IgD-negative memory B cell (primary cell): ENCODE measurements at regions not wholly inside any gene's neighbourhood (a gene's known extent, or its start where the extent isn't known, plus 50 kb on each side); places are given as distances from the start of the nearest gene placed in this dataset.
A peak's percentile ranks its signal among the peaks of the same experiment; 100 is the strongest.
"Not testable (repeated sequence)": the region's sequence is repeated elsewhere in the genome, so short reads cannot be mapped to it uniquely, and the experiment has no call there.

Experiments used
- H3K27ac Mint-ChIP-seq, 3 donors: one replicate each; pipeline ENCODE4 v1.8.0; 2020 to 2022; ENCODE audit warnings: mild to moderate bottlenecking in 3 of 3, mixed read lengths in 3 of 3, moderate library complexity in 1 of 3
- H3K27me3 Mint-ChIP-seq: one replicate; pipeline ENCODE4 v1.8.0; 2021; ENCODE audit warnings: mixed read lengths
- H3K36me3 Mint-ChIP-seq: one replicate; pipeline ENCODE4 v1.8.0; 2020; ENCODE audit warnings: mild to moderate bottlenecking, mixed read lengths
- H3K4me1 Mint-ChIP-seq, 3 donors: one replicate each; pipeline ENCODE4 v1.8.0; 2020 to 2022; ENCODE audit warnings: mixed read lengths in 3 of 3, mild to moderate bottlenecking in 1 of 3
- H3K4me3 Mint-ChIP-seq, 4 donors: one replicate each; pipeline ENCODE4 v1.8.0; 2020 to 2022; ENCODE audit warnings: mild to moderate bottlenecking in 4 of 4, mixed read lengths in 4 of 4, moderate library complexity in 3 of 4
- H3K9me3 Mint-ChIP-seq, 3 donors: one replicate each; pipeline ENCODE4 v1.8.0; 2020 to 2021; ENCODE audit warnings: mixed read lengths in 3 of 3, mild to moderate bottlenecking in 1 of 3

DNA sequence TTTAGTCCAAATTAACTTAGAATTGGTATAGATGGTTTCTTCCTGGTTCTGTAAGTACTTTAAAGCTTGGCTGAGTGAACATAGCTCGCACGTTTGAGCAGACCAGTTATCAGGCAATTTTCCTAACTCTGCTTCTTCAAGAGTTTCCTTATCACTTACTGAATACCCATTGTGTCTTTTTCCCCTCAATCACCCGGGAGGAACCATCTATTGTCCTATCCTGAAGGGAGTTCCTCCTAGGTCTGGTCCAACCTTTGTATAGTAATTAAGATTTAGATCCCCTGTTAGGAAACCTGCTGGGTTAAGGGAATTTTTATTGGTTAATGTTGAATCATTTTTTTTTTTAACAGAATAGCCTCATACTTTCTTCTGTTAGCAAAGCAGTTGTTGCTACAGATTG is 1215.0 kb upstream of the ATXN8OS start:
- H3K4me1 Mint-ChIP-seq, H3K4me3 Mint-ChIP-seq, H3K27me3 Mint-ChIP-seq, H3K9me3 Mint-ChIP-seq, H3K36me3 Mint-ChIP-seq, H3K27ac Mint-ChIP-seq: not testable (repeated sequence)

DNA sequence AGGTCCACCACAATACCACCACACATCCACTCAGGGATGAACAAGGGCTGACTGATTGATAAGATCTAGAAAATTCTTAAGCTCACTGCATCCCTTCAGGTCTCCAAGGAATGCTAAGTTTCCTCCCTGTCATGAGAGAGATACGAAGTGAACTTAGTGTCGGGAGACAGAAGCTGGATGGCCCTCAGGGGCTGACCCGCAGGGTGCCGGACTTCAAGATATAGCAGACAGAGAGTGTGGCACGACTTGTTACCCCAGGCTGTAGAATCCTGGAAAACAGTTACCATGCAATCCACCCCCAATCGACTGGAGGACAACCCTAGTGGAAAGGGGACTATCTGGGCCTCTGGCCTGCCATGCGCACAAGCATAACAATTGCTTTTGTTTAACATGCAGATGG is 1217.5 kb upstream of the ATXN8OS start:
- H3K27me3 Mint-ChIP-seq, H3K27ac Mint-ChIP-seq, H3K4me1 Mint-ChIP-seq, H3K4me3 Mint-ChIP-seq, H3K36me3 Mint-ChIP-seq, H3K9me3 Mint-ChIP-seq: not testable (repeated sequence)

DNA sequence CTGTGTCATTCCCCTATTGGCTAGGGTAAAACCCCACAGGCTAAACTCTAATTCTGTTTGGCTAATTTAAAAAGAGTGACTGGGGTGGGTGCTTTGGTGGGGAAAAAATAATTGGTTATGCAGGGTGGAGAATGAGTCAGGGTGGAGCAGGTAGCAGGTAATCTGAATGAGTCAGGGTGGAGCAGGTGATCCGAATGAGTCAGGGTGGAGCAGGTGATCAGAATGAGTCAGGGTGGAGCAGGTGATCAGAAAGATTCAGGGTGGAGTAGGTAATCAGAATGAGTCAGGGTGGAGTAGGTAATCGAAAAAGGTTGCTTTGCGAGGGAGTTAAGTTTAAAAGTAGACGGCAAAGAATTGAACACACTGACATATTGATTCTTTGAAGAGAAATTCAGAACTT is 1218.8 kb upstream of the ATXN8OS start:
- H3K27me3 Mint-ChIP-seq = no peaks in the 10 kb centered on the region

DNA sequence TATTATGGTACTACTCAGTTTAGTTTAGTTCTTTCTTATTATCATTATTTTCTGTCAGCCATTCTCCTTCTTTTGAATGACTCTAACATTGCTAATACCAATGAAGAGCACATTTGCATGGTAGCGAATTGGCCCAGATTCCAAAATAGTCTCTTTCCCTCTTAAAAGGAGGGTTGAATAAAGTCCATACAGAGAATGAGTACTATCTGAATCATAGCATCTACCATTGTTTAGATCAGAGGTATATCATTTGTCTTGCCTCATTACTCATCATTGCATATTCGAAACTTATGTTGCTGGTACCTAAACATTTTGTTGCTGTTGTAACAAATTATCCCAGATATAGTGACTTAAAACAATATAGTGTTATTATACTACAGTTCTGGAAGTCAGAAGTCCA is 1235.3 kb upstream of the ATXN8OS start:
- Mint-ChIP-seq H3K27ac (no peak overlapping the region), H3K36me3 (no peaks in the 10 kb centered on the region), H3K4me3 (no peak overlapping the region), H3K9me3 (peaks cover 0 to 3% (median 0%) of the 10 kb centered on the region in 3 donors), H3K27me3 (no peaks in the 10 kb centered on the region), H3K4me1 (no peaks in the 10 kb centered on the region)

More for the DNA sequence above, 1218.8 kb upstream of the ATXN8OS start:
- peak overlapping the region in 1 of 3 donors; percentile 61 for H3K27ac Mint-ChIP-seq
- H3K9me3 Mint-ChIP-seq = peaks cover 0 to 3% (median 0%) of the 10 kb centered on the region in 3 donors
- H3K4me3 Mint-ChIP-seq = no peak overlapping the region
- H3K4me1 Mint-ChIP-seq = peaks cover 0 to 3% (median 2%) of the 10 kb centered on the region in 3 donors
- no peaks in the 10 kb centered on the region for H3K36me3 Mint-ChIP-seq

DNA sequence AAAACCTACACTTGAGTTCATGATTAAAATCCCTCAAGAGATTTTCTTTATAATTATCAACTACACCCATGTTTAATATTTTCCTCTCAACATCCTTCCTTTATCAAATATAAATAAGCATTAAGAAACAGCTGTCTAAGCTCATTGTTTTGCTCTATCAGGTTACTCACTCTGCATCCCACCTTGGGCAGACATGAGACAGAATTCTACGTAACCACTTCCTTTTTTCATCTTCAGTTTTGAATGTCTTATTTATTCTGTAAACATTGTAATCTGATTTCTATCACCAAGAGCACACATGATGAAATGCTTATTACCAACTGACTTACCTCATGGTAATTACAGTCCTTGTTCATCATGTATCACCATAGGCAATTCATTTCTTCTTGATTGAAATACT is 1256.6 kb upstream of the ATXN8OS start:
- Mint-ChIP-seq H3K9me3 (peaks cover 0 to 7% (median 5%) of the 10 kb centered on the region in 3 donors), H3K27me3 (no peaks in the 10 kb centered on the region), H3K27ac (no peak overlapping the region), H3K4me3 (no peak overlapping the region), H3K36me3 (no peaks in the 10 kb centered on the region), H3K4me1 (peaks cover 0 to 5% (median 0%) of the 10 kb centered on the region in 3 donors)

DNA sequence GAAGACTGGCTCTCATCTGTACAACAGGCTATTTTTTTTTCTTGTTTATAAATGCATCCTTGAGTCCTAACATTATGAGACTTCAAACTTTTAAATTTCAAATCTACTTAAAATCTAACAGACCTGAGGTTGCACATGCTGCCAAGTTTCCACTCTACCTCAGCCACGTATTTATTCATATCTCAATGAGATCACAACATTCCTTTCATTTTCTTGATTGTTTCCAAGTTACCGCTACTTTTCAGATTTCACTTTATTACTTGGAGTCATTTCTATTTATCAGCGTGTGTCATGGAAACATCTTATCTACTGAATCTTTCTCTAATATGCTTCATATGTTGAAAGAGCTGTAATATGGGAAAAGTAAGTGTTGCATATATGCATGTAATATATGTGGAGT is 1257.5 kb upstream of the ATXN8OS start:
- peaks cover 0 to 7% (median 5%) of the 10 kb centered on the region in 3 donors for H3K9me3 Mint-ChIP-seq
- no peak overlapping the region for H3K4me3 Mint-ChIP-seq
- no peak overlapping the region for H3K27ac Mint-ChIP-seq
- no peaks in the 10 kb centered on the region for H3K36me3 Mint-ChIP-seq
- no peaks in the 10 kb centered on the region for H3K27me3 Mint-ChIP-seq
- H3K4me1 Mint-ChIP-seq = peaks cover 0 to 5% (median 0%) of the 10 kb centered on the region in 3 donors

DNA sequence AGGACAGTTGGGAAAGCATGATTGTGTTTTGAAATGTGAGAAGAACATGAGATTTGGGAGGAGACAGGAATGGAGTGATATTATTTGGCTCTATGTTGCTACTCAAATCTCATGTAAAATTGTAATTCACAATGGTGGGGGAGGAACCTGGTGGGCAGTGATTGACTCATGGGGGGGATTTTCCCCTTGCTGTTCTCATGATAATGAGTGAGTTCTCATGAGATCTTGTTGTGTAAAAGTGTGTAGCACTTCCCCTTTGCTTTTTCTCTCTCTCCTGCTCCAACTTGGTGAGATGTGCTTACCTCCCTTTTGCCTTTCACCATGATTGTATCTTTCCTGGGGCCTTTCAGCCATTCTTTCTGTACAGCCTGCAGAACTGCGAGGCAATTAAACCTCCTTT is 1261.0 kb upstream of the ATXN8OS start:
- Mint-ChIP-seq H3K4me1 (peaks cover 0 to 5% (median 0%) of the 10 kb centered on the region in 3 donors), H3K4me3 (no peak overlapping the region), H3K36me3 (no peaks in the 10 kb centered on the region), H3K27ac (no peak overlapping the region), H3K27me3 (no peaks in the 10 kb centered on the region), H3K9me3 (peaks cover 0 to 8% (median 2%) of the 10 kb centered on the region in 3 donors)

DNA sequence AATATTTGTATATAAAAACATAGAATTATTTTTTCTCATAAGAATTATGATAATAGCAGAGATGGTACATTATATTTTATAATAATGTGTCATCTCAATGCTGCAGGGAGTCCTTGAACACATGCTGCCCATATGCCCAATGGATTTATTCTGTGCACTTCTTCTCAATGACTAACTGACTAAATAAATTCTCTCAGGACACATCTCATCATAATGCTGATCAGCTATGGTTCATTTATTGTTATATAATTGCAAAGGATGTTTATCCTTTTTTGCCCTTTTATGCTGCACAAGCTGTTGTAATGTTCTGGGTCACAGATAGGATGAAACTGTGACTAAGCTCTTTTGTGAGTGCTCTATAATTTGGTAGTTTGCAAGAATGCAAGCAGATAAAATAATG is 1273.3 kb upstream of the ATXN8OS start:
- Mint-ChIP-seq H3K9me3 (peaks cover 0 to 4% (median 1%) of the 10 kb centered on the region in 3 donors), H3K4me1 (no peaks in the 10 kb centered on the region), H3K4me3 (no peak overlapping the region), H3K27me3 (no peaks in the 10 kb centered on the region), H3K27ac (no peak overlapping the region), H3K36me3 (no peaks in the 10 kb centered on the region)

DNA sequence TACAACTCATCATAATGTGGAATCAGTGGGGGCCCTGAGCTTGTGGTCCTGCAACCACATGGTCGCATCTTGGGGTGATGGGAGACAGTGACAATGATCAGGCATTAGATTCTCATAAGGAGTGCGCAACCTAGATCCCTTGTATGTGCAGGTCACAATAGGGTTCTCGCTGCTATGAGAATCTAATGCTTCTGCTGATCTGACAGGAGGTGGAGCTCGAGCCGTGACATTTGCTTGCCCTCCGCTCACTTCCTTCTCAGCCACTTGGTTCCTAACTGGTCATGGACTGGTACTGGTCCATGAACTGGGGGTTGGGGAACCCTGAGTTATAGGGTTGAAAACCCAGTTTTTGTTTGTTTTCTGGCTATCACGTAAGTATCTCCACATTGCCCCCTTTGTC is 1290.9 kb upstream of the ATXN8OS start:
- Mint-ChIP-seq H3K9me3 (no peaks in the 10 kb centered on the region), H3K36me3 (no peaks in the 10 kb centered on the region), H3K4me1 (peaks cover 0 to 5% (median 0%) of the 10 kb centered on the region in 3 donors), H3K27ac (no peak overlapping the region), H3K4me3 (no peak overlapping the region), H3K27me3 (no peaks in the 10 kb centered on the region)

DNA sequence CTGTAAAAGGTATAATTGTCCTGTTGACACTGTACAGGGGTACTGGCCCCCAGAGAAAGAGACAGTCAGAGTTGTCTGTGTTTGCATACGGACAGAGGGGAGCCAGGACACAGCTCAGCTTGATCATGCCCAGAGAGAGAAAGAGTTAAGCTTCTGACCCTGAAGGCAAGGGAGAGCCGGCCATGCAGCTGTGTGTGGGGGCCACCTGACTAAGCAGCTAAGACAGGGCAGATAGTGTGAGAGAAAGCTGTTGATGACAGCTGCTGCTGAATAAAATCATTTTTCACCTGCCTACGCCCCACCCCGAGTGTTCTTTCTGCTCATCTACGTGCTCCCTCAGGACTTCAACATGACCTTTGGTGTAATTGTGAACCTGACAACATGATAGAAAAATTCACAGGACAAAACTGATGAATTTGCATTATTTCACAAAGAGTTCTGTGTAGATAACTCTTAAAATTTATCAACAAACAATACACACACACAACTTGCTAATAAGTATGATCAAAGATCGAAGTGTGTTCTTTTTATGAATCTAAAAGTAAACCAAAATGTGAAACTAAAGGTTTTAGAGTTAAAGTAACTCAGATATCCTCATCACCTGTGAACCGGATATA is 1294.3 kb upstream of the ATXN8OS start:
- Mint-ChIP-seq H3K4me3 (no peak overlapping the region), H3K36me3 (no peaks in the 10 kb centered on the region), H3K9me3 (no peaks in the 10 kb centered on the region), H3K4me1 (peaks cover 0 to 3% (median 0%) of the 10 kb centered on the region in 3 donors), H3K27ac (no peak overlapping the region), H3K27me3 (no peaks in the 10 kb centered on the region)

DNA sequence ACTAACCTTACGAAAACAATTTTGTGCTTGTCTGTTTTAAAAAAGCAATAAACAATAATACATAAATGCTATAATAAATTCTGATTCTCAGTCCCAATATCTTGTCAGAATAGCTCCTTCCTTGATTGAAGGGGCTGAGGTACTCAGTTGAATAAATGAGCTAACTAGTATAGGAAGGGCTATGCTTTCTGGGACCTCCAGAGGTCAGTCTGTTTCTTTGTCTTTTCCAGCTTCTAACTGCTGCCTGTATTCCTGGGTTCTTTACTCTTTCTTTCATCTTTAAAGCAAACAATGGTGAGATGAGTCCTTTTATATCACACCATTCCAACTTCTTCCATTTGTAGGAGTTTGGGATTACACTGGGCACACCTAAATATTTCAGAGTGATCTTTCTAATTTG is 1297.0 kb upstream of the ATXN8OS start:
- no peaks in the 10 kb centered on the region for H3K36me3 Mint-ChIP-seq
- H3K4me1 Mint-ChIP-seq = peaks cover 0 to 3% (median 0%) of the 10 kb centered on the region in 3 donors
- H3K4me3 Mint-ChIP-seq = no peak overlapping the region
- no peaks in the 10 kb centered on the region for H3K9me3 Mint-ChIP-seq
- no peaks in the 10 kb centered on the region for H3K27me3 Mint-ChIP-seq
- H3K27ac Mint-ChIP-seq = no peak overlapping the region

DNA sequence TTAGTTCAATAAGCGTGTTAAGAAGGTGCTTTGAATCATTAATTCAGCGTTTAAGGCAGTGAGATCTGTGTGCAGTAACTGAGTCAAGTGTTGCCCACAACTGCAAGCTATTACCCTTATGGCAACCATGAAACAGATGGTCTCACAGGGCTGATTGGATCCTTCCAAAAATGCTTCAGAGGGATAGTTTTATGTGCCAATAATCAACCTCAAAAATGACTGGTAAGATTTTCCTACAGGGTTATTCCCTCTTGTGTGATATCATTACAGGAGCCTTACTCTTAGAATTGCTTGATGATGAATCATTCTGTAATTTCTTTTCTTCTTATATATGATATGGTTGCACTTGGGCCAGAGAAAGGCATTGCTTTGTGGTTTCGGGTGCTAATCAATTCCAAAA is 1299.2 kb upstream of the ATXN8OS start:
- H3K27ac Mint-ChIP-seq = no peak overlapping the region
- no peaks in the 10 kb centered on the region for H3K9me3 Mint-ChIP-seq
- no peaks in the 10 kb centered on the region for H3K36me3 Mint-ChIP-seq
- H3K4me3 Mint-ChIP-seq = no peak overlapping the region
- no peaks in the 10 kb centered on the region for H3K27me3 Mint-ChIP-seq
- H3K4me1 Mint-ChIP-seq = no peaks in the 10 kb centered on the region

DNA sequence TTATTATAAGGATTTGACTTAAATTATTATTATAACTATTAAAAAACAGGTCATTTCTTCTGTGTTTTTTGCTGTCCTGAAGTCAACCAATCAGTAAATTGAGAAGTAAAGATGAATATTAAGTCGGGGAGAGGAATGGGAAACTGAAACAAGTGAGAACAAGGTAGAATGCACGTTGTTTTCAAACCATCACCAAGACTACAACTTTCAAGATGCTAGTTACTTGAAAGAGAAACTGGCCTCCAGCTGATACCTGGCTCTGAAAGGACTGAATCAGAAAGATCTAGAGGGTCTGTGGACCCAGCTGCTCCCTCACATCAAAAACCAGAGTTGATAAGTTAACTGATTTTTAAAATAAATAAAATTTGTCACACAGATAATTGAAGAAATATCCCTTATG is 1301.5 kb upstream of the ATXN8OS start:
- no peak overlapping the region for H3K27ac Mint-ChIP-seq
- no peaks in the 10 kb centered on the region for H3K27me3 Mint-ChIP-seq

DNA sequence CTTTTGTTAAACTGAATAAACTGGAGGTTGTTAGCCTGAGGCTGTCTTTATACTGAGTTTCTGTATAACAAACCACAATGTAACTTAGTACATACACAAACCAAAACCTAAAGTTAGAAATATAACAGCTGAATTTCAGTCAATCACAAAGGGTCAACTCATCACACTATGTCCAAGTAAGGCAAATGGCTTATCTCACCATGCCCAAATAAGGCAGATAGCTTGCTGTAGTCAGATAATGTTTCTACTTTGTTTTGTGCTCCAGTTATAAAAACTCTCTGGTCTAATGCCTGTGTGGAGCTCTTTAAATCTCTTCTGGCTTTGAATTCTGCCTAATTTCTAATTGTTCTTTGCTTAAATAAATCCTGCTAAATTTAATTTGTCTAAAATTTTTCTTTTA is 1323.4 kb upstream of the ATXN8OS start:
- no peak overlapping the region for H3K4me3 Mint-ChIP-seq
- no peak overlapping the region for H3K27ac Mint-ChIP-seq
- peaks cover 2 to 7% (median 5%) of the 10 kb centered on the region in 3 donors for H3K9me3 Mint-ChIP-seq
- no peaks in the 10 kb centered on the region for H3K36me3 Mint-ChIP-seq
- H3K4me1 Mint-ChIP-seq = peaks cover 0 to 2% (median 0%) of the 10 kb centered on the region in 3 donors
- no peaks in the 10 kb centered on the region for H3K27me3 Mint-ChIP-seq

More for the DNA sequence above, 1301.5 kb upstream of the ATXN8OS start:
- no peak overlapping the region for H3K4me3 Mint-ChIP-seq
- no peaks in the 10 kb centered on the region for H3K36me3 Mint-ChIP-seq
- no peaks in the 10 kb centered on the region for H3K9me3 Mint-ChIP-seq
- no peaks in the 10 kb centered on the region for H3K4me1 Mint-ChIP-seq

DNA sequence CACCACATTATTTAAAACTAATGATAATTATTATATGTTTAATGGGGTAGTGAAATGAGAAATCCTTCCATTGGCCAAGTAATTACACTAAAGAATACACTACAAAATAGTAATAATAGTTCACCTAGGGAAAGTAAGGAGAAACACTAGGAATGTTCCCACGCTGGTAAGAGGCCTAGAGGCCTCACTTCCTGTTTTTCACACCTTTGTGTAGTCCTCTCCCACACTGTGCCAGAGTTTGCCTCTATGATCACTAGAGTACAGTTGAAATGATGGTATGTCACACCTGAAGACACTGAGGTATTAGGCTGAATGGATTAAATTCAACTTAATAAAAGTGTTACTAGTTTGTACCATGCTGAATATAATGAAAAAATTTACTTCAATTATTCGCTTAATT is 1348.0 kb upstream of the ATXN8OS start:
- Mint-ChIP-seq H3K4me1 (no peaks in the 10 kb centered on the region), H3K36me3 (no peaks in the 10 kb centered on the region), H3K4me3 (no peak overlapping the region), H3K27me3 (no peaks in the 10 kb centered on the region), H3K9me3 (peaks cover 0 to 2% (median 0%) of the 10 kb centered on the region in 3 donors), H3K27ac (no peak overlapping the region)

DNA sequence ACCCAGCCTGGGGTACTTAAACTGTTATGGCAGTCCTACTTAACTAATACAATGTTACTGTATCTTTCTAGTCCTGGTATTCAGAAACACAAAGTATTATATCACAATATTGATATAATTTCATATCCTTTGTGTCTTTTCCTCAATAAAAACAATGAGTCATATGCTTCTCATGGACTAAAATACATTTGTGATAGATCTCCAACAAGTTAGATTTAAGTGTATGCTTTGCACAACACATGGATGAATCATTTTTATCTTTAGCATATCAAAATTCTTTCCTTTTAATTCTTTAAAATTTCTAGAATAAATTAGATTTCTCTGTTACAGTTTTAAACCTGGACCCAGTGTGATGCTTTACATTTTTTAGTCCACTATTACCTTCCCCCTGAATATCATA is 1357.8 kb upstream of the ATXN8OS start:
- Mint-ChIP-seq H3K36me3 (no peaks in the 10 kb centered on the region), H3K4me1 (no peaks in the 10 kb centered on the region), H3K27ac (no peak overlapping the region)

More for the DNA sequence above, 1357.8 kb upstream of the ATXN8OS start:
- Mint-ChIP-seq H3K4me3 (no peak overlapping the region), H3K27me3 (no peaks in the 10 kb centered on the region), H3K9me3 (peaks cover 0 to 5% (median 2%) of the 10 kb centered on the region in 3 donors)
